GM12875 (cell line): ENCODE measurements at regions not wholly inside any gene's neighbourhood (a gene's known extent, or its start where the extent isn't known, plus 50 kb on each side); places are given as distances from the start of the nearest gene placed in this dataset.
"Not testable (repeated sequence)": the region's sequence is repeated elsewhere in the genome, so short reads cannot be mapped to it uniquely, and the experiment has no call there.

Experiments used
- H3K4me3 ChIP-seq: one replicate; pipeline ENCODE4 v1.5.1; 2011; ENCODE audit warnings: low read depth, low read length, control low read depth
- CTCF ChIP-seq: IDR thresholded peaks from 2 replicates; pipeline ENCODE4 v1.5.1; 2011; ENCODE audit warnings: low read depth, mild to moderate bottlenecking, control low read depth, inconsistent platforms, low read length, moderate library complexity, borderline replicate concordance; ENCODE audit not compliant: insufficient read depth

- no peak for TF ChIP-seq CTCF
- no peak overlapping the region for H3K4me3 ChIP-seq
Observed at GRCh38 chr9:106478312-106478711, 384.7 kb upstream of the ZNF462 start.

GRCh38 chr9:106478727-106479126 lies 384.2 kb upstream of the ZNF462 start:
- no peak for TF ChIP-seq CTCF
- no peak overlapping the region for H3K4me3 ChIP-seq

GRCh38 chr9:106479679-106480078 lies 383.3 kb upstream of the ZNF462 start:
- no peak for TF ChIP-seq CTCF
- no peak overlapping the region for H3K4me3 ChIP-seq

GRCh38 chr9:106481013-106481609 lies 381.9 kb upstream of the ZNF462 start:
- no peak for TF ChIP-seq CTCF
- no peak overlapping the region for H3K4me3 ChIP-seq

GRCh38 chr9:106482733-106483132 lies 380.2 kb upstream of the ZNF462 start:
- TF ChIP-seq CTCF: no peak
- H3K4me3 ChIP-seq: no peak overlapping the region

- H3K4me3 ChIP-seq: no peak overlapping the region
- no peak for TF ChIP-seq CTCF
Observed at GRCh38 chr9:106486685-106487084, 376.3 kb upstream of the ZNF462 start.

- TF ChIP-seq CTCF: no peak
Observed at GRCh38 chr9:106487266-106487665, 375.7 kb upstream of the ZNF462 start.

GRCh38 chr9:106492126-106492525 lies 370.8 kb upstream of the ZNF462 start:
- not testable (repeated sequence) for H3K4me3 ChIP-seq

More at GRCh38 chr9:106487266-106487665, 375.7 kb upstream of the ZNF462 start:
- no peak overlapping the region for H3K4me3 ChIP-seq
